ENCODE measurements at regions not wholly inside any gene's neighbourhood (a gene's known extent, or its start where the extent isn't known, plus 50 kb on each side); places are given as distances from the start of the nearest gene placed in this dataset.

DNA sequence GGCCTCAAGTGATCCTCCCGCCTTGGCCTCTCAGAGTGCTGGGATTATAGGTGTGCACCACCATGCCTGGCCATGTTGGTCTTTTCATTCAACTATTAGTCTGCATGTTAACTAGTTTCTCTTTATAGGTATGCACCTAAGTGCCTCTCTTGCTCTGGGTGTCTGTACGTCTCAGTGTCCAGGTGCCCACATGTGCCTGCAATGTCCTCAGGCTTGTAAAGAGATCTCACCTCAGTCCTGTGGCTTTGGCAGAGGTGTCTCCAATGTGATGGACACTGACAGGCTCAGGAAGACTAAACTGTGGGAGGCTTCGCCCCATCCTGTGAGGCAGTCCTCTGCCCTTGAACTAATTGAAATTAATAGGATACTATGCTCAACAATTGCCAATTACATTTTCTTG lies 526.3 kb downstream of the PTPRU start (continued):
- TF ChIP-seq TARDBP (IDR thresholded peaks at IDR 0.05; ENCODE audit: borderline replicate concordance) (no peak), ZZZ3 (IDR thresholded peaks at IDR 0.05; ENCODE audit: control insufficient read depth, insufficient read length, low read depth) (no peak), FOXK2 (IDR thresholded peaks at IDR 0.05) (no peak)

DNA sequence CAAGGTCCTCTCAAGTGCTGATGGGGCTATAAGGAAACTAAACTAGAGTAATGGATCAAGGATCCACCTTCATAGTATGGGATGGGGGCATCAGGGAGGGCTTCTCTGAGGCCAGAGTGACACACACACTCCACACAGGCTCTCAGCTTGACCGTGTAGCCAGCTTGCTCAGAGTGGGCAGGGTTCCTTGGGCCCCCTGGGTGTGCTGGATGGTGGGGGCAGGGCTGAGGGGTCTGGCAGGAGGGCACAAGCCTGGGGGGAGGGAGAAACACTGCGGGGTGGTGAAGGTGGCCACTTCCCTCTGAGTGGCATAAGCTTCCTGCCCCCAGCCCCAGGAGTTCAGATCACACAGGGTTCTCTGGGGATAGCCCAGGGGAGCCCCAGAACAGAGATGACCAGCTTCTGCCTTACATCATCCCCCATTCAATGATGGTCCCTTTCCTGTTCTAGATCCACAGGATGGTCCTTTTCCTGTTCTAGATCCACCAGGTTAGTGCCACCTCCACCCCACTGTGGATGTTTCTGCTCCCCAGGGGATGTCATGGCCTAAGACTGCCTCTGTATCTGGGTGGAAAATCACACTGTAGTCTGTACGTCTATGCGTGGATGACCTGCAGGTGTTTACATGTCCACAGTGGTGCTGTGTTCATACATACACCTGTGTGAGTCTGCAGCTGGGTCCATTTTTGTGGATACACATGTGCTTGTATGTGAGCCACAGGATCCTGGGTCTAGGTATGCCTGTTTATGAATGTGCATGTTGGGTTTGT lies 525.0 kb downstream of the PTPRU start:
- no peaks in the 10 kb centered on the region; a peak in 1 of 4 replicates for H3K27me3 ChIP-seq (replicated peaks in 1 of 2; ENCODE audit: control insufficient read depth in 2 of 2, insufficient read depth in 2 of 2, low read length in 1 of 2)
- intact Hi-C loops (cut with micrococcal nuclease; ENCODE audit: unreplicated experiment), result no loop called here
- no peak overlapping the region for H3K4me2 ChIP-seq (ENCODE audit: control insufficient read depth, insufficient read depth)
- CTCF ChIA-PET, result no interaction called here
- RAD21 ChIA-PET (ENCODE audit: unreplicated experiment), result no interaction called here
- ATAC-seq, result no peak
- H3K79me2 ChIP-seq (ENCODE audit: control insufficient read depth, insufficient read depth, low read length), result no peaks in the 10 kb centered on the region
- H3K9ac ChIP-seq (ENCODE audit: control insufficient read depth, insufficient read depth, low read length), result no peak overlapping the region
- no peaks in the 10 kb centered on the region for H4K20me1 ChIP-seq (ENCODE audit: control insufficient read depth, insufficient read depth)
- no peak for FAIRE-seq
- no peak overlapping the region for H3K4me3 ChIP-seq
- no peak for DNase-seq (ENCODE audit: low read depth, low spot score)
- in situ Hi-C loops (cut with MboI), result no loop called here
- no peak overlapping the region for H2AFZ ChIP-seq (ENCODE audit: control insufficient read depth, low read depth, low read length)
- no peaks in the 10 kb centered on the region for H3K4me1 ChIP-seq (ENCODE audit: control insufficient read depth, insufficient read depth, low read length)
- SMC1A ChIA-PET (ENCODE audit: uncharacterized antibody, unreplicated experiment), result no interaction called here
- H3K36me3 ChIP-seq (ENCODE audit: control insufficient read depth in 2 of 2, insufficient read depth in 2 of 2, low read length in 1 of 2), result no peaks in the 10 kb centered on the region
- no peak overlapping the region for H3K27ac ChIP-seq (ENCODE audit: control insufficient read depth, insufficient read depth)
- WGBS (ENCODE audit: insufficient coverage, insufficient replicate concordance, low lambda C conversion rate, missing lambda C conversion rate), result 18% methylated on average over 4 of the region's 4 CpGs
- H3K9me3 ChIP-seq (replicated peaks; ENCODE audit: control insufficient read depth, insufficient read depth, low read length), result no peaks in the 10 kb centered on the region
- no TSS peak for BruUV-seq (replicated peaks)
- POLR2A ChIA-PET, result no interaction called here
- TF ChIP-seq SIX5 (IDR thresholded peaks at IDR 0.05; ENCODE audit: low read depth, low read length, severe bottlenecking) (no peak), MEF2A (IDR thresholded peaks at IDR 0.05; ENCODE audit: insufficient read depth, low read depth, low read length) (no peak), FOXM1 (IDR thresholded peaks at IDR 0.05; ENCODE audit: low read depth, low read length) (no peak), HDGF (IDR thresholded peaks at IDR 0.05) (no peak), JUNB (IDR thresholded peaks at IDR 0.05) (no peak), NFYB (IDR thresholded peaks at IDR 0.05; ENCODE audit: insufficient read depth, low read depth, low read length) (no peak)
- TF ChIP-seq, protein P1, sequence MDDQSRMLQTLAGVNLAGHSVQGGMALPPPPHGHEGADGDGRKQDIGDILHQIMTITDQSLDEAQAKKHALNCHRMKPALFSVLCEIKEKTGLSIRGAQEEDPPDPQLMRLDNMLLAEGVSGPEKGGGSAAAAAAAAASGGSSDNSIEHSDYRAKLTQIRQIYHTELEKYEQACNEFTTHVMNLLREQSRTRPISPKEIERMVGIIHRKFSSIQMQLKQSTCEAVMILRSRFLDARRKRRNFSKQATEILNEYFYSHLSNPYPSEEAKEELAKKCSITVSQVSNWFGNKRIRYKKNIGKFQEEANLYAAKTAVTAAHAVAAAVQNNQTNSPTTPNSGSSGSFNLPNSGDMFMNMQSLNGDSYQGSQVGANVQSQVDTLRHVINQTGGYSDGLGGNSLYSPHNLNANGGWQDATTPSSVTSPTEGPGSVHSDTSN (IDR thresholded peaks at IDR 0.05; ENCODE audit: insufficient replicate concordance, low read depth, low read length), result no peak
- TF ChIP-seq, protein P2, sequence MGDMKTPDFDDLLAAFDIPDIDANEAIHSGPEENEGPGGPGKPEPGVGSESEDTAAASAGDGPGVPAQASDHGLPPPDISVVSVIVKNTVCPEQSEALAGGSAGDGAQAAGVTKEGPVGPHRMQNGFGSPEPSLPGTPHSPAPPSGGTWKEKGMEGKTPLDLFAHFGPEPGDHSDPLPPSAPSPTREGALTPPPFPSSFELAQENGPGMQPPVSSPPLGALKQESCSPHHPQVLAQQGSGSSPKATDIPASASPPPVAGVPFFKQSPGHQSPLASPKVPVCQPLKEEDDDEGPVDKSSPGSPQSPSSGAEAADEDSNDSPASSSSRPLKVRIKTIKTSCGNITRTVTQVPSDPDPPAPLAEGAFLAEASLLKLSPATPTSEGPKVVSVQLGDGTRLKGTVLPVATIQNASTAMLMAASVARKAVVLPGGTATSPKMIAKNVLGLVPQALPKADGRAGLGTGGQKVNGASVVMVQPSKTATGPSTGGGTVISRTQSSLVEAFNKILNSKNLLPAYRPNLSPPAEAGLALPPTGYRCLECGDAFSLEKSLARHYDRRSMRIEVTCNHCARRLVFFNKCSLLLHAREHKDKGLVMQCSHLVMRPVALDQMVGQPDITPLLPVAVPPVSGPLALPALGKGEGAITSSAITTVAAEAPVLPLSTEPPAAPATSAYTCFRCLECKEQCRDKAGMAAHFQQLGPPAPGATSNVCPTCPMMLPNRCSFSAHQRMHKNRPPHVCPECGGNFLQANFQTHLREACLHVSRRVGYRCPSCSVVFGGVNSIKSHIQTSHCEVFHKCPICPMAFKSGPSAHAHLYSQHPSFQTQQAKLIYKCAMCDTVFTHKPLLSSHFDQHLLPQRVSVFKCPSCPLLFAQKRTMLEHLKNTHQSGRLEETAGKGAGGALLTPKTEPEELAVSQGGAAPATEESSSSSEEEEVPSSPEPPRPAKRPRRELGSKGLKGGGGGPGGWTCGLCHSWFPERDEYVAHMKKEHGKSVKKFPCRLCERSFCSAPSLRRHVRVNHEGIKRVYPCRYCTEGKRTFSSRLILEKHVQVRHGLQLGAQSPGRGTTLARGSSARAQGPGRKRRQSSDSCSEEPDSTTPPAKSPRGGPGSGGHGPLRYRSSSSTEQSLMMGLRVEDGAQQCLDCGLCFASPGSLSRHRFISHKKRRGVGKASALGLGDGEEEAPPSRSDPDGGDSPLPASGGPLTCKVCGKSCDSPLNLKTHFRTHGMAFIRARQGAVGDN (IDR thresholded peaks at IDR 0.05), result no peak
